Cardiac fibroblast (primary cell): ENCODE measurements at regions not wholly inside any gene's neighbourhood (a gene's known extent, or its start where the extent isn't known, plus 50 kb on each side); places are given as distances from the start of the nearest gene placed in this dataset.

ENCODE experiments used
- DNase-seq, 2 donors: peaks; one replicate each; pipeline versions ENCODE4 v3.0.0 to v3.0.0-alpha.2; 2010; ENCODE audit warnings: low read depth in 2 of 2
- H3K4me3 ChIP-seq, 2 donors: replicated peaks in 1 of 2; 1 replicate in 1 of 2; 2 replicates in 1 of 2; pipeline ENCODE4 v1.5.1; 2011; ENCODE audit warnings: low read depth in 2 of 2, low read length in 2 of 2, mild to moderate bottlenecking in 2 of 2, moderate library complexity in 1 of 2
- TF ChIP-seq, protein P1 (sequence below): IDR thresholded peaks from one replicate; pipeline ENCODE4 v1.5.1; 2011; ENCODE audit warnings: low read depth, mild to moderate bottlenecking, low read length, inconsistent platforms

DNA sequence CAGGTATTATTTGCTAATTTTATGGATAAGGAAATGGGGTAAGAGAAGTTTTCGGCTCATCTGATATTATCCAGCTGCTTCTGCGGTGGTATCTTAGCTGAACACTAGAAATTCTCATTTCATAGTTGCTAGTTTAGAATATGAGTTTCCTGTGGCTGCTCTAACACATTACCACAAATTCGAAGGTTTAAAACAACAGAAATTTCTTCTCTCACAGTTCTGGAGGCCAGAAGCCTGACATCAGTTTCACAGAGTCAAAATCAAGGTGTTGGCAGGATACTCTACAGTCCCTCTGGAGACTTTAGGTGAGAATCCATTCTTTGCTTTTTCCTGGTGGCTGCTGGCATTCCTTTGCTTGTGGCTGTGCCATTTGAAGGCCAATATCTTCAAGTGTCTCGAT is 205.9 kb downstream of the PTEN start:
- TF ChIP-seq, protein P1, sequence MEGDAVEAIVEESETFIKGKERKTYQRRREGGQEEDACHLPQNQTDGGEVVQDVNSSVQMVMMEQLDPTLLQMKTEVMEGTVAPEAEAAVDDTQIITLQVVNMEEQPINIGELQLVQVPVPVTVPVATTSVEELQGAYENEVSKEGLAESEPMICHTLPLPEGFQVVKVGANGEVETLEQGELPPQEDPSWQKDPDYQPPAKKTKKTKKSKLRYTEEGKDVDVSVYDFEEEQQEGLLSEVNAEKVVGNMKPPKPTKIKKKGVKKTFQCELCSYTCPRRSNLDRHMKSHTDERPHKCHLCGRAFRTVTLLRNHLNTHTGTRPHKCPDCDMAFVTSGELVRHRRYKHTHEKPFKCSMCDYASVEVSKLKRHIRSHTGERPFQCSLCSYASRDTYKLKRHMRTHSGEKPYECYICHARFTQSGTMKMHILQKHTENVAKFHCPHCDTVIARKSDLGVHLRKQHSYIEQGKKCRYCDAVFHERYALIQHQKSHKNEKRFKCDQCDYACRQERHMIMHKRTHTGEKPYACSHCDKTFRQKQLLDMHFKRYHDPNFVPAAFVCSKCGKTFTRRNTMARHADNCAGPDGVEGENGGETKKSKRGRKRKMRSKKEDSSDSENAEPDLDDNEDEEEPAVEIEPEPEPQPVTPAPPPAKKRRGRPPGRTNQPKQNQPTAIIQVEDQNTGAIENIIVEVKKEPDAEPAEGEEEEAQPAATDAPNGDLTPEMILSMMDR: no peak
- H3K4me3 ChIP-seq: no peak overlapping the region
- DNase-seq: no peak

DNA sequence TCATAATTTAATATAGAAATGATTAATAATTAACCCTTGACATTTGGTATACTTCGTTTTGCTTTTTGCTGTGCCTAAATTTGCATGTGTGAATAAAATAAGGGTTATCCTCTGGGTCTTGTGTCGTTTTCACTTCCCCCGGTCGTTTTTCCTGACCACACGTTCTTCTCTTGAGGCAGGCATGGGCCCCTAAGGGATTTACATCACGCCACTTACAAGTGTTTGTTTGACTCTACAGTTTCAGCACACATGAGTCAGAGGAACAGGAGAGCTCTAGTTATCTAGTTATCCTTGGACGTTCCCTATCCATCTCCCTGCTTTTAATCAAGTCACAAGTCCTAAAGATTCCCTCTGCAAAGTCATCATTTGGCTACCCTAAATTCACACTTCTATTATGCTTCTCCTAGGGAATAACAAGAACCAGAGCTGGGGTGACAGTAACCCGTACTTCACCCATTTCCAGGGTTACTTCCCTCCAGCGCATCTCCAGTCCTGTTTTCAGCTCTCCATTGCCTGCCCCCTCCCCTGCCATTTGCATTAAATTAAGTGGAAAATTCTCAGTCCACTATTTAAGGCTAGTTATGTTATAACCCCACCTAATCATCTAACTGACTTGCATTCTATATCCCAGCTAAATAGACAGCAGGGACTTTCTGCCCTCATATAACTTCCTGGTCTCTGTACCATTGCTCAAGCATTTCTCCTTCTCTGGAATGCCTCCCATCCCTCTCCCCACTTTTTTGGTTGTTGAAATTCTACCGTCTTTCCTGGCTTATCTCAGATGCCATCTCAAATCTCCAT is 206.9 kb downstream of the PTEN start:
- peak; percentile 50 to 84 for DNase-seq
- TF ChIP-seq, protein P1: no peak
- no peak overlapping the region for H3K4me3 ChIP-seq

DNA sequence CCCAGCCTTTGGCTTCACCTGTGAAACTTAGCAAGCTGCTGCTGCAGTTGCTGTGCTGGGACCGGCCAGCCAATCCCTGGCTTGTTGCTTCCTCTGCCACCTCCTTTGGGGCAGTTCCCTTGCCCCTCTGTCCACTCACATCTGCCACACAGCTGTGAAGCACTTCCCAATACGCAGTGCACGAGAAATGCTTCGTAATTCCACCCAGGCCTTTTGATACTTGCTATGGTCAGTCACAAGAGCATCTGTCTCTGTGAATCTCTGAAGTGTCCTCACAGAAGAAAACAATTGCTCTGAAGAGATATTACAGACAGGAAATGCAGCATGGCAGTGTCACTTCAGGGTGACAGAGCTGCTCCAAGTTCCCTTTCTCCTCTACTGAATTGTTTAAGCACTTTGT is 208.5 kb downstream of the PTEN start:
- TF ChIP-seq, protein P1: no peak
- no peak for DNase-seq
- no peak overlapping the region for H3K4me3 ChIP-seq

DNA sequence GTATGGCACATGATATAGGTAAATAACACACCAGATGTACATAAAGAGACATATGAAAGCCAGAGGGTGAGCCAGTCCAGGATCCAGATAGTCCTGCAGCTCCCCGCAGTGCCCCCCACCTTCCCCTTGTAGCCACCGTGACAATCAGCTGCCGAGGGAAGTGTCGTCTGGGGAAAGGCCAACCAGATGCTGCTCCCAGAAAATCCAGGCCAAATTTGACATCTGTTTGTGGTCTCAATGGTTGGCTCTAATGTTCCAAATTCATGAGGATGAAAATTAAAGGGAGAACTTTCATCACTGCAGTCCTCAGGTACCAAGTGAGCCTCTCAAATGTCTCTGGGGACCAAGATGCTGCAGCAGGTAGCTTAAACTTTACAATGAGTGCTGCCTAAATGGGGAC is 210.3 kb downstream of the PTEN start:
- H3K4me3 ChIP-seq: no peak overlapping the region
- TF ChIP-seq, protein P1: no peak
- no peak for DNase-seq

DNA sequence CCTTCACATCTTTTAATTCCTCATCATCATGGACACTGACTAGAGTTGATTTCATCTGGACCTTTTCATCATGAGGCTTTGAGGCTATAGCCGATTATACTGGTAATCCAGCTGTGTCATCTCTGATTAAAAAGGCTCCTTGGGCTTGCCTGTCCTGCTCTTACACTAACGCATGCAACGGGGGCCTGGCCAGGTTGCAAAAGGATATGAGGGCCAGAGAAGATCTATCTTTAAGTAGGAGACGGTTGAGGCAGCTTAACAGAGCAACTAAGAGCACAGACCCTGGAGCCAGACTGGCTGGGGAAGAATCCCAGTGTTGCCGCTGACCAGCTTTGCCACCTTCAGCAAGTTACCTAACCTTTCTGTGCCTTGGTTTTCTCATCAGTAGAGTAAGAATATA is 211.5 kb downstream of the PTEN start:
- H3K4me3 ChIP-seq: no peak overlapping the region
- no peak for DNase-seq
- TF ChIP-seq, protein P1: no peak

DNA sequence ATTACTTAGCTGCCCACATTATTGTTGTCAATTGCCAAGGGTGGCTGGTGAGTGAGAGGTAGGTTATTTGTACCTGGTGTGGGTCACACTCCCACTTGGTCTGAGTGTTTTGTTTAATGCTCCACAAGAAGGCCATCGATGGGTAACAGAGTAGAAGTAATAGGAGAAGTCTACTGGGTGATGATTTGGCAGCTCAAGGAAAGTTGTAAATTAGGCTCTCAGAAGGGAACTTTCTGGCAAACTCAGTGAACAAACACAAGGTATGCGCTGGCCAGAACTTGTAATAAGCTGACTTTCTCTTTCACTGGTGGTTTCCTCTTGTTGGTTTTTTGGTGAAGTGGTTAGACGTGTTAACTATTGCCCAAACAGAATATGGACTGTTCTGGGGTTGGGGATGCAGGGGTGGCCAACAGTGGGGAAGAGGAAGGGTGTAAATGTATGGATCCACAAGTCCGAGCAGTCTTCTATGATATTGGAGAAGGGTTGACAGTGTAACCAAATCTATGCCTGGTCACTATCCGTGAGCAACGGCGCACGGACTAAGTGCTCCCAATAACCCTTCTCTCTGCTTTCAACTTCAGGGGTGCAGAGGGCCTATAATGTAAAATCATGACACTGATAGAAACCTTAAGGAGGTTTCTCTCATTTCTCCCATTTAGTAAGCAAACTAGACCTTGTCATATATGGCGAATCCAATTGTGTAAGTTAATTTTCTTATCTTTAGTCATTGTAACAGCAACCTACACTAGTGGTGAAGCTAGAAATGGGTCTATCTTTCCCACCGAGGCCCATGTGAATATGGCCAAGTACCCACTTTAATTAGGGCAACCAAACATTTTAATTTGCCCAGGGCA is 212.8 kb downstream of the PTEN start:
- DNase-seq: no peak
- no peak overlapping the region for H3K4me3 ChIP-seq
- TF ChIP-seq, protein P1: no peak
